Activated CD8-positive, alpha-beta T cell treated with anti-CD3 and anti-CD28 coated beads for 36 hours (primary cell): ENCODE measurements at regions not wholly inside any gene's neighbourhood (a gene's known extent, or its start where the extent isn't known, plus 50 kb on each side); places are given as distances from the start of the nearest gene placed in this dataset.

Source experiments
- ATAC-seq: fragments of 200-7000 bp; cut with Tn5 transposase; one replicate; pipeline ENCODE4 v1.10.0; 2021; ENCODE audit warnings: mild to moderate bottlenecking, moderate library complexity
- CTCF ChIA-PET: fragments of 350-600 bp; sonication (Branson Sonifier 250); formaldehyde crosslinking; loops from one replicate; lab custom pipeline; 2021; ENCODE audit warnings: antibody characterized with exemption; lab: Charles Lee
- POLR2A ChIA-PET: fragments of 350-600 bp; sonication (Branson Sonifier 250); formaldehyde crosslinking; loops from one replicate; lab custom pipeline; 2021; ENCODE audit warnings: antibody characterized with exemption; lab: Charles Lee
- DNase-seq: peaks from one replicate; pipeline ENCODE4 v3.0.0-alpha.2; 2020
- H3K27ac Mint-ChIP-seq: one replicate; pipeline ENCODE4 v1.8.0; 2021; ENCODE audit warnings: mild to moderate bottlenecking, mixed read lengths
- H3K27me3 Mint-ChIP-seq: one replicate; pipeline ENCODE4 v1.8.0; 2021; ENCODE audit warnings: mixed read lengths
- H3K36me3 Mint-ChIP-seq: one replicate; pipeline ENCODE4 v1.8.0; 2021; ENCODE audit warnings: low read depth, mixed read lengths
- H3K4me1 Mint-ChIP-seq: one replicate; pipeline ENCODE4 v1.8.0; 2021; ENCODE audit warnings: low read depth, mixed read lengths
- H3K4me3 Mint-ChIP-seq: one replicate; pipeline ENCODE4 v1.8.0; 2021; ENCODE audit warnings: mild to moderate bottlenecking, moderate library complexity, mixed read lengths
- H3K9me3 Mint-ChIP-seq: one replicate; pipeline ENCODE4 v1.8.0; 2021; ENCODE audit warnings: mixed read lengths
- intact Hi-C: fragments of 100-400 bp; cut with micrococcal nuclease; formaldehyde crosslinking; loops from one replicate; pipeline ENCODE4 v1.10.0; 2022
- TF ChIP-seq, protein P1 (sequence below): fragments of 200-600 bp; IDR thresholded peaks from one replicate; pipeline ENCODE4 v1.8.0; 2022; ENCODE audit warnings: antibody characterized with exemption, mild to moderate bottlenecking

DNA sequence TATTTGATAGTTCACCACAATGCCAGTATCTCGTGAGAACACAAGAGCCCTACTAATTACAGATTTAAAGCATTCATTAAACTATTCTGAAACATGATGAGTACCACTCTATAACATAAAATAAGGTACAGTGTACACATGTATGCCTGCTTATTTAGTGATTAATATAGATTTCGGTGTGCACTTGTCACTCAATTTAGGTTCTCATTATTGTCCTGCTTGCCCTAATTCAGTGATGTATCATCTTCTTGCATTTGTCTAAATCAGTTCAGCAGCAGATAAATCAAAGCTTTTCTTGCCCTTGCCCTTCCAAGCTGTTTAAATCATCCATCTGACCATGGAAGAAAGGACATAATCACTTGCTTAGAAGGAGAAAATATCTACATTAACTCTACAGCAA, 359.7 kb downstream of the GXYLT1 start:
- TF ChIP-seq, protein P1, sequence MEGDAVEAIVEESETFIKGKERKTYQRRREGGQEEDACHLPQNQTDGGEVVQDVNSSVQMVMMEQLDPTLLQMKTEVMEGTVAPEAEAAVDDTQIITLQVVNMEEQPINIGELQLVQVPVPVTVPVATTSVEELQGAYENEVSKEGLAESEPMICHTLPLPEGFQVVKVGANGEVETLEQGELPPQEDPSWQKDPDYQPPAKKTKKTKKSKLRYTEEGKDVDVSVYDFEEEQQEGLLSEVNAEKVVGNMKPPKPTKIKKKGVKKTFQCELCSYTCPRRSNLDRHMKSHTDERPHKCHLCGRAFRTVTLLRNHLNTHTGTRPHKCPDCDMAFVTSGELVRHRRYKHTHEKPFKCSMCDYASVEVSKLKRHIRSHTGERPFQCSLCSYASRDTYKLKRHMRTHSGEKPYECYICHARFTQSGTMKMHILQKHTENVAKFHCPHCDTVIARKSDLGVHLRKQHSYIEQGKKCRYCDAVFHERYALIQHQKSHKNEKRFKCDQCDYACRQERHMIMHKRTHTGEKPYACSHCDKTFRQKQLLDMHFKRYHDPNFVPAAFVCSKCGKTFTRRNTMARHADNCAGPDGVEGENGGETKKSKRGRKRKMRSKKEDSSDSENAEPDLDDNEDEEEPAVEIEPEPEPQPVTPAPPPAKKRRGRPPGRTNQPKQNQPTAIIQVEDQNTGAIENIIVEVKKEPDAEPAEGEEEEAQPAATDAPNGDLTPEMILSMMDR, result no peak
- H3K36me3 Mint-ChIP-seq, result no peaks in the 10 kb centered on the region
- ChIA-PET CTCF (no interaction called here), POLR2A (no interaction called here)
- no peaks in the 10 kb centered on the region for H3K4me1 Mint-ChIP-seq
- no peaks in the 10 kb centered on the region for H3K9me3 Mint-ChIP-seq
- ATAC-seq (no peak), DNase-seq (no peak)
- H3K27ac Mint-ChIP-seq, result no peak overlapping the region
- H3K4me3 Mint-ChIP-seq, result no peak overlapping the region
- intact Hi-C loops, result no loop called here
- H3K27me3 Mint-ChIP-seq, result peaks cover 1% of the 10 kb centered on the region

DNA sequence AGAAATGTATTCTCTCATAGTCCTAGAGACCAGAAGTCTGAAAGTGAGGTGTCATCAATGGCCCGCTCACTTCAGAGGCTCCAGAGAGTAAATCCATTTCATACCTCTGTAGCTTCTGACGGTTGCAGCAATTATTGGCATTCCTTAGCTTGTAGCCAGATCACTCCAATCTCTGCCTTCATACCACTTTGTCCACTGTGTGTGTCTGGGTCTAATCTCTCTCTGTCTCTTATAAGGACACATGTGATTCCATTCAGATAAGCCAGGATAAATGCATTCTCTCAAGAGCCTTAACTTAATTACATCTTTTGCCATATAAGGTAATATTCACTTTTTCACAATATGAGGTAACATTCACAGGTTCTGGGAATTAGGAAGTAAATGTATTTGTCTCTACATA, 365.7 kb downstream of the GXYLT1 start:
- TF ChIP-seq, protein P1, result no peak
- ChIA-PET POLR2A (no interaction called here), CTCF (interaction anchor here (0.6 kb wide), 1 partner anchor 1077 kb away, joined by 3 read pairs; no protein-coding TSS in a partner anchor)
- H3K4me1 Mint-ChIP-seq, result no peaks in the 10 kb centered on the region
- no peaks in the 10 kb centered on the region for H3K9me3 Mint-ChIP-seq
- H3K4me3 Mint-ChIP-seq, result no peak overlapping the region
- no peak overlapping the region for H3K27ac Mint-ChIP-seq
- no peak for ATAC-seq
- no peaks in the 10 kb centered on the region for H3K36me3 Mint-ChIP-seq
- intact Hi-C loops, result no loop called here
- peaks cover 1% of the 10 kb centered on the region for H3K27me3 Mint-ChIP-seq
- DNase-seq, result no peak

DNA sequence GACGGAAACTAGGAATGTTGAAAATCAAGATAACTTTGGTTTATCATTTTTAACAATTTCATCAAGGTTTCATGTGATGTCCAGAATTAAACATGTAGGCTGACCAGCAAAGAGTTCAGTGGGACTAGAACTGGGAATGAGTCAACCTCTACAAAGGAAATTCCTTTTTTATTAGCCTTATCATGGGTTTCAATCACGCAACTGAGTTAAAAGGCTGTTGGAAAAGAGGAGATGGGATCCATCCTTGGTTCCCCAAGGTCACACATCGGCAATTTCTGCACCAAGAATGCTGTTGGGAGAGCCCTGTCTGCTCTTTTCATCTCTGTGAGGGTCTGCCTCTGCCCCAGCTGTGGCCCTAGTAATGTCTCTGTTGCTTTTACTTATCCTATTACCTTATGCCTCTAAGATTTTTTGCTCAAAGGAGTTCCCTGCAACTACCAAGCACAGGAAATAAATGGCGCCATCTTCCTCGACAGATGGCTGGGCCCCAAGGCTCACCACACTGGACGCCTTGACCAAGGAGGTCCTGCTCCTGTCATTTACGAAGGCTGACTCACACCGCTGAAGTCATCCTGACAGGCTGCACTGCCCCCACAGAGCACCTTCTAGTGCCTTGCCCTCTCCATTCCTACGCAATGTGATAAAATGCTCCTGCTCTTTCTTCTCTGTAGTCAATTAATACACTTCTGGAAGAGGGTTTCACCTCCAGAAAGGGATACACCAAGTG, 367.4 kb downstream of the GXYLT1 start:
- CTCF ChIA-PET, result no interaction called here
- intact Hi-C loops, result no loop called here
- H3K4me1 Mint-ChIP-seq, result no peaks in the 10 kb centered on the region
- ATAC-seq (no peak), DNase-seq (no peak)
- POLR2A ChIA-PET, result no interaction called here
- peaks cover 1% of the 10 kb centered on the region for H3K27me3 Mint-ChIP-seq
- H3K36me3 Mint-ChIP-seq, result no peaks in the 10 kb centered on the region
- no peak overlapping the region for H3K27ac Mint-ChIP-seq
- H3K4me3 Mint-ChIP-seq, result no peak overlapping the region
- no peaks in the 10 kb centered on the region for H3K9me3 Mint-ChIP-seq
- TF ChIP-seq, protein P1, result no peak

DNA sequence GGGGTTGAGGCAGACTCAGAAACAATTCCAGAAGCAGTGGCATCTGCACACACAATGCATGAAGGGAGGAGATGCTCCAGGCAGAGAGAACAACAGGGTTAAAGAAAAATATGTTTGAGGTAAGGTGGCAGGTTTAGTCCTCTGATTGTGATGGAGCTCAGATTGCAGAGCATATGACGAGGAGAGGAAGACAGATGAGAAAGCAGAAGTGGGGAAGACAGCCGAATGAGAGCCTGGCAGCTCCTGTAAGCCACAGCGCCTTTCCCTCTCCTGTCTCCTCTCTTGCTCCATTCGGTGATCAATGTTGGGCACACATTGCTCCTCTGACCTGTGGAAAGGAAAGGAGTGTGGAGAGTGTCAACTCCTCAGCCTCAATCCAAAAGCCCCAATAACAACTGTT, 372.2 kb downstream of the GXYLT1 start:
- Mint-ChIP-seq H3K9me3 (no peaks in the 10 kb centered on the region), H3K27ac (no peak overlapping the region), H3K4me1 (peaks cover 7% of the 10 kb centered on the region), H3K36me3 (no peaks in the 10 kb centered on the region), H3K4me3 (no peak overlapping the region), H3K27me3 (peaks cover 1% of the 10 kb centered on the region)
- no peak for ATAC-seq
- ChIA-PET CTCF (no interaction called here), POLR2A (no interaction called here)
- intact Hi-C loops, result no loop called here
- TF ChIP-seq, protein P1, result no peak
- DNase-seq, result no peak

DNA sequence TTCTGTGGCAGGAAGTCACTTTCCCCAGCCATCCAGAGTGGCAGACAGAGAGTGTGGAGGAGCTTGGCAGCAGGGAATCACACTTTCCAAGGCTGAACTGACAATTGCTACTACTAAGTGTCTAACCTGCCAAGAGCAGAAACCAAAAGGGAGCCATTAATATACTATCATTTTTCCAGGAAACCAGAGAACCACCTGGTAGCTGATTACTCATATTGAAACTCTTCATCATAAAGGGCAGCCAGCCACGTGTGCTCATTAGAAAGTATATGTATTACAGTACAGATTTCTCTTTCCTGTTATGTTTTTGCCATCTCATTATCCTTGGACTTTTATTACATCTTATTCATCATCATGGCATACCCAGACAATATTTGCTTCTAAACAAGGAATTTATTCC, 374.9 kb downstream of the GXYLT1 start:
- ChIA-PET POLR2A (no interaction called here), CTCF (no interaction called here)
- Mint-ChIP-seq H3K27ac (no peak overlapping the region), H3K9me3 (no peaks in the 10 kb centered on the region), H3K36me3 (no peaks in the 10 kb centered on the region), H3K4me1 (peaks cover 7% of the 10 kb centered on the region), H3K27me3 (peaks cover 1% of the 10 kb centered on the region), H3K4me3 (no peak overlapping the region)
- intact Hi-C loops, result no loop called here
- peak; percentile 6 for DNase-seq
- peak; percentile 72 for ATAC-seq
- TF ChIP-seq, protein P1, result no peak
